ENCODE measurements at regions not wholly inside any gene's neighbourhood (a gene's known extent, or its start where the extent isn't known, plus 50 kb on each side); places are given as distances from the start of the nearest gene placed in this dataset.
"Not testable (repeated sequence)": the region's sequence is repeated elsewhere in the genome, so short reads cannot be mapped to it uniquely, and the experiment has no call there.

- DNase-seq, result not testable (repeated sequence)
These were observed 383.1 kb upstream of the EMCN start for GRCh38 chr4:100900945-100901344.

- DNase-seq, result no peak
These were observed 382.3 kb upstream of the EMCN start for GRCh38 chr4:100900134-100900533.

GRCh38 chr4:100898844-100899243 lies 381.0 kb upstream of the EMCN start:
- DNase-seq, result no peak

- DNase-seq, result no peak
These were observed 377.9 kb upstream of the EMCN start for GRCh38 chr4:100895556-100896197.

- DNase-seq, result no peak
These were observed 376.6 kb upstream of the EMCN start for GRCh38 chr4:100894339-100894870.

GRCh38 chr4:100891808-100892207 lies 374.0 kb upstream of the EMCN start:
- no peak for DNase-seq

GRCh38 chr4:100889898-100890297 lies 372.1 kb upstream of the EMCN start:
- no peak for DNase-seq

GRCh38 chr4:100889401-100889800 lies 371.6 kb upstream of the EMCN start:
- no peak for DNase-seq

GRCh38 chr4:100882661-100883060 lies 364.8 kb upstream of the EMCN start:
- no peak for DNase-seq

- no peak for DNase-seq
These were observed 363.5 kb upstream of the EMCN start for GRCh38 chr4:100881283-100881682.

- DNase-seq, result no peak
These were observed 362.2 kb upstream of the EMCN start for GRCh38 chr4:100880011-100880410.

- no peak for DNase-seq
These were observed 361.6 kb upstream of the EMCN start for GRCh38 chr4:100879471-100879870.

GRCh38 chr4:100876546-100876945 lies 358.7 kb upstream of the EMCN start:
- DNase-seq, result no peak

- DNase-seq, result no peak
These were observed 357.7 kb upstream of the EMCN start for GRCh38 chr4:100875296-100876068.

GRCh38 chr4:100872811-100873210 lies 355.0 kb upstream of the EMCN start:
- no peak for DNase-seq

- no peak for DNase-seq
These were observed 353.3 kb upstream of the EMCN start for GRCh38 chr4:100870940-100871772.

GRCh38 chr4:100869276-100869675 lies 351.5 kb upstream of the EMCN start:
- DNase-seq, result no peak

- not testable (repeated sequence) for DNase-seq
These were observed 350.5 kb upstream of the EMCN start for GRCh38 chr4:100868281-100868680.

- DNase-seq, result no peak
These were observed 334.5 kb upstream of the EMCN start for GRCh38 chr4:100852326-100852725.

GRCh38 chr4:100849319-100849718 lies 331.5 kb upstream of the EMCN start:
- DNase-seq, result no peak

- no peak for DNase-seq
These were observed 331.0 kb upstream of the EMCN start for GRCh38 chr4:100848841-100849240.

- no peak for DNase-seq
These were observed 326.1 kb upstream of the EMCN start for GRCh38 chr4:100843910-100844309.

GRCh38 chr4:100842856-100843255 lies 325.0 kb upstream of the EMCN start:
- DNase-seq, result no peak

Data from kidney glomerular epithelial cell (primary cell).